Neural cell (in vitro differentiated cells): ENCODE measurements at regions not wholly inside any gene's neighbourhood (a gene's known extent, or its start where the extent isn't known, plus 50 kb on each side); places are given as distances from the start of the nearest gene placed in this dataset.

ENCODE experiments used
- H2AFZ ChIP-seq: fragments of 200-600, 300-800 bp; sonication (generic), shearing (Covaris generic); 2 replicates; pipeline ENCODE4 v1.6.0; 2014; ENCODE audit warnings: low read depth, mild to moderate bottlenecking, antibody characterized with exemption, low read length, moderate library complexity
- H3F3A ChIP-seq: fragments of 200-600 bp; shearing (Covaris generic); 2 replicates; pipeline ENCODE4 v1.6.1; 2016; ENCODE audit warnings: mild to moderate bottlenecking, moderate library complexity, mixed read lengths, antibody characterized with exemption, low read length; ENCODE audit not compliant: insufficient read depth, poor library complexity, severe bottlenecking
- H3K27ac ChIP-seq: fragments of 200-600, 300-800 bp; sonication (generic), shearing (Covaris generic); 2 replicates; pipeline ENCODE4 v1.5.1; 2014; ENCODE audit warnings: mild to moderate bottlenecking, low read length, moderate library complexity
- H3K27me3 ChIP-seq: fragments of 300-800, 200-600 bp; sonication (generic), shearing (Covaris generic); 2 replicates; pipeline ENCODE4 v1.6.0; 2014; ENCODE audit warnings: mild to moderate bottlenecking, low read depth, low read length, moderate library complexity; ENCODE audit not compliant: insufficient read depth
- H3K36me3 ChIP-seq: fragments of 300-800, 200-600 bp; sonication (generic), shearing (Covaris generic); 2 replicates; pipeline ENCODE4 v1.5.1; 2014; ENCODE audit warnings: mild to moderate bottlenecking, antibody characterized with exemption, low read length, moderate library complexity; ENCODE audit not compliant: insufficient read depth
- H3K4me2 ChIP-seq: fragments of 300-800, 200-600 bp; sonication (generic), shearing (Covaris generic); 2 replicates; pipeline ENCODE4 v1.6.0; 2014; ENCODE audit warnings: mild to moderate bottlenecking, low read length
- H3K4me3 ChIP-seq: fragments of 300-800, 200-600 bp; sonication (generic), shearing (Covaris generic); 2 replicates; pipeline ENCODE4 v1.5.1; 2014; ENCODE audit warnings: mild to moderate bottlenecking, low read length, moderate library complexity
- H3K79me2 ChIP-seq: fragments of 200-600 bp; shearing (Covaris generic); replicated peaks from 2 replicates; pipeline ENCODE4 v1.6.0; 2014; ENCODE audit warnings: mild to moderate bottlenecking, low read length, moderate library complexity; ENCODE audit not compliant: insufficient read depth
- H3K9ac ChIP-seq: fragments of 300-800, 200-600 bp; sonication (generic), shearing (Covaris generic); 2 replicates; pipeline ENCODE4 v1.6.1; 2016; ENCODE audit warnings: mild to moderate bottlenecking, low read length, mixed read lengths
- H3K9me2 ChIP-seq: fragments of 200-600 bp; shearing (Covaris generic); 2 replicates; pipeline ENCODE4 v1.6.1; 2016; ENCODE audit warnings: mild to moderate bottlenecking, low read length, mixed read lengths; ENCODE audit not compliant: insufficient read depth
- H3K9me3 ChIP-seq: fragments of 200-600, 300-800 bp; sonication (generic), shearing (Covaris generic); 2 replicates; pipeline ENCODE4 v1.6.1; 2016; ENCODE audit warnings: mild to moderate bottlenecking, mixed run types, low read length, moderate library complexity, mixed read lengths
- H4K20me1 ChIP-seq: fragments of 200-600 bp; shearing (Covaris generic); 2 replicates; pipeline ENCODE4 v1.6.1; 2016; ENCODE audit warnings: mild to moderate bottlenecking, mixed run types; ENCODE audit not compliant: insufficient read depth
- EP300 ChIP-seq: fragments of 450-650 bp; conservative IDR thresholded peaks from 2 replicates; pipeline ENCODE4 v1.6.1; 2014; ENCODE audit warnings: antibody characterized with exemption, mild to moderate bottlenecking, moderate library complexity; ENCODE audit not compliant: poor library complexity, severe bottlenecking
- EZH2 ChIP-seq: fragments of 200-600, 300-800 bp; shearing (Covaris generic), sonication (generic); IDR thresholded peaks from 2 replicates; pipeline ENCODE4 v1.6.1; 2014; ENCODE audit warnings: antibody characterized with exemption, low read length, borderline replicate concordance, mild to moderate bottlenecking; ENCODE audit not compliant: insufficient read depth, poor library complexity, severe bottlenecking
- MXI1 ChIP-seq: fragments of 450-650 bp; conservative IDR thresholded peaks from 2 replicates; pipeline ENCODE4 v1.6.1; 2014; ENCODE audit warnings: antibody characterized with exemption, mild to moderate bottlenecking; ENCODE audit not compliant: poor library complexity, severe bottlenecking
- POLR2AphosphoS5 ChIP-seq: IDR thresholded peaks from 2 replicates; pipeline ENCODE4 v1.6.1; 2012
- RAD21 ChIP-seq: fragments of 450-650 bp; conservative IDR thresholded peaks from 2 replicates; pipeline ENCODE4 v1.6.1; 2014; ENCODE audit warnings: antibody characterized with exemption, mild to moderate bottlenecking, moderate library complexity
- SMC3 ChIP-seq: fragments of 450-650 bp; conservative IDR thresholded peaks from 2 replicates; pipeline ENCODE4 v1.6.1; 2014; ENCODE audit warnings: antibody characterized with exemption, mild to moderate bottlenecking, moderate library complexity; ENCODE audit not compliant: poor library complexity
- TAF1 ChIP-seq: IDR thresholded peaks from 2 replicates; pipeline ENCODE4 v1.6.1; 2012; ENCODE audit warnings: low read depth
- TF ChIP-seq, protein P1 (sequence below): fragments of 450-650 bp; IDR thresholded peaks from 2 replicates; pipeline ENCODE4 v1.5.1; 2014; ENCODE audit warnings: antibody characterized with exemption, mild to moderate bottlenecking, moderate library complexity; ENCODE audit not compliant: poor library complexity, severe bottlenecking
- TF ChIP-seq, protein P2 (sequence below): IDR thresholded peaks from 2 replicates; pipeline ENCODE4 v1.6.1; 2012; ENCODE audit warnings: borderline replicate concordance

DNA sequence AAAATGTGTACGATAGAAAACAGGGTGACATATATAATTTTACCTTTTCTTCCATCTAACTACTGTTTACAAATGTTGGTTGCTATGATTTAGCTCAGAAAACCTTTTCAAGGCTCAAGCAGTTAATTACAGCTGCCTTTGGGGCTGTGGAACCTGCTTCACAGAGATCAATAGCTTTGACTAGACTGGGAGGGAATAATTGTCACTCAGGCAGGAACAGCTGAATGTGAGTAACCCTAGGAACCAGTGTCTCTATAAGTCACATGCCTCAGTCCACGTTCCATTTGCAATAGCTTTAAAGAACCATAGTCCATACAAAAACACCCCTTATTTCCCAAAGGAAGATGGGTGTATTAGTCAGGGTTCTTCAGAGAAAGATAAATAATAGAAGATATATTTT is 306.8 kb upstream of the ERCC4 start:
- H3K9me3 ChIP-seq, result no peaks in the 10 kb centered on the region
- H3K27ac ChIP-seq, result no peak overlapping the region
- TF ChIP-seq TAF1 (no peak), SMC3 (no peak), EP300 (no peak), RAD21 (no peak), MXI1 (no peak), POLR2AphosphoS5 (no peak), EZH2 (no peak)
- TF ChIP-seq, protein P1, sequence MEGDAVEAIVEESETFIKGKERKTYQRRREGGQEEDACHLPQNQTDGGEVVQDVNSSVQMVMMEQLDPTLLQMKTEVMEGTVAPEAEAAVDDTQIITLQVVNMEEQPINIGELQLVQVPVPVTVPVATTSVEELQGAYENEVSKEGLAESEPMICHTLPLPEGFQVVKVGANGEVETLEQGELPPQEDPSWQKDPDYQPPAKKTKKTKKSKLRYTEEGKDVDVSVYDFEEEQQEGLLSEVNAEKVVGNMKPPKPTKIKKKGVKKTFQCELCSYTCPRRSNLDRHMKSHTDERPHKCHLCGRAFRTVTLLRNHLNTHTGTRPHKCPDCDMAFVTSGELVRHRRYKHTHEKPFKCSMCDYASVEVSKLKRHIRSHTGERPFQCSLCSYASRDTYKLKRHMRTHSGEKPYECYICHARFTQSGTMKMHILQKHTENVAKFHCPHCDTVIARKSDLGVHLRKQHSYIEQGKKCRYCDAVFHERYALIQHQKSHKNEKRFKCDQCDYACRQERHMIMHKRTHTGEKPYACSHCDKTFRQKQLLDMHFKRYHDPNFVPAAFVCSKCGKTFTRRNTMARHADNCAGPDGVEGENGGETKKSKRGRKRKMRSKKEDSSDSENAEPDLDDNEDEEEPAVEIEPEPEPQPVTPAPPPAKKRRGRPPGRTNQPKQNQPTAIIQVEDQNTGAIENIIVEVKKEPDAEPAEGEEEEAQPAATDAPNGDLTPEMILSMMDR, result no peak
- TF ChIP-seq, protein P2, sequence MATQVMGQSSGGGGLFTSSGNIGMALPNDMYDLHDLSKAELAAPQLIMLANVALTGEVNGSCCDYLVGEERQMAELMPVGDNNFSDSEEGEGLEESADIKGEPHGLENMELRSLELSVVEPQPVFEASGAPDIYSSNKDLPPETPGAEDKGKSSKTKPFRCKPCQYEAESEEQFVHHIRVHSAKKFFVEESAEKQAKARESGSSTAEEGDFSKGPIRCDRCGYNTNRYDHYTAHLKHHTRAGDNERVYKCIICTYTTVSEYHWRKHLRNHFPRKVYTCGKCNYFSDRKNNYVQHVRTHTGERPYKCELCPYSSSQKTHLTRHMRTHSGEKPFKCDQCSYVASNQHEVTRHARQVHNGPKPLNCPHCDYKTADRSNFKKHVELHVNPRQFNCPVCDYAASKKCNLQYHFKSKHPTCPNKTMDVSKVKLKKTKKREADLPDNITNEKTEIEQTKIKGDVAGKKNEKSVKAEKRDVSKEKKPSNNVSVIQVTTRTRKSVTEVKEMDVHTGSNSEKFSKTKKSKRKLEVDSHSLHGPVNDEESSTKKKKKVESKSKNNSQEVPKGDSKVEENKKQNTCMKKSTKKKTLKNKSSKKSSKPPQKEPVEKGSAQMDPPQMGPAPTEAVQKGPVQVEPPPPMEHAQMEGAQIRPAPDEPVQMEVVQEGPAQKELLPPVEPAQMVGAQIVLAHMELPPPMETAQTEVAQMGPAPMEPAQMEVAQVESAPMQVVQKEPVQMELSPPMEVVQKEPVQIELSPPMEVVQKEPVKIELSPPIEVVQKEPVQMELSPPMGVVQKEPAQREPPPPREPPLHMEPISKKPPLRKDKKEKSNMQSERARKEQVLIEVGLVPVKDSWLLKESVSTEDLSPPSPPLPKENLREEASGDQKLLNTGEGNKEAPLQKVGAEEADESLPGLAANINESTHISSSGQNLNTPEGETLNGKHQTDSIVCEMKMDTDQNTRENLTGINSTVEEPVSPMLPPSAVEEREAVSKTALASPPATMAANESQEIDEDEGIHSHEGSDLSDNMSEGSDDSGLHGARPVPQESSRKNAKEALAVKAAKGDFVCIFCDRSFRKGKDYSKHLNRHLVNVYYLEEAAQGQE, result no peak
- no peak overlapping the region for H3K4me2 ChIP-seq
- H2AFZ ChIP-seq, result no peak overlapping the region
- H4K20me1 ChIP-seq, result no peaks in the 10 kb centered on the region
- no peak overlapping the region for H3K4me3 ChIP-seq
- no peak overlapping the region for H3K9ac ChIP-seq
- H3K9me2 ChIP-seq, result no peaks in the 10 kb centered on the region
- H3F3A ChIP-seq, result no peaks in the 10 kb centered on the region
- no peaks in the 10 kb centered on the region for H3K36me3 ChIP-seq
- H3K27me3 ChIP-seq, result no peaks in the 10 kb centered on the region
- H3K79me2 ChIP-seq, result no peaks in the 10 kb centered on the region

DNA sequence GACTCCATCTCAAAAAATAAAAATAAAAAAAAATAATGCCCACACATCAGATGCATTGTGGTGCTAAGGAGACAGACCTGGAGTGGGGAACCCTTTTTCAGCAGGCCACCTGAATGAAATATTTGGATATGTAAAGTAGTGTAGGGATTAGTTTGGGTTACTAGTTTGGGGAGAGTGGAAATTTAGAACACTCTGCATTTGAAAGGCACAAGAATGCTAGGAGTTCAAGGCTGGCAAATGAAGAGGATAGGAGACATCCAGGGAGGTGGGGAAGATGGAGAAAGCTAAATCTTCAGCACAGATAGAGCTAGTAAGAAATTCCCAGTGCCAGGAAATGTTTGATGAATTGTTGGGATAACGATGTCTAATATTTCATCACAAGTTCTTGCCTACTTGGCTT is 298.3 kb upstream of the ERCC4 start:
- H3K27me3 ChIP-seq, result no peaks in the 10 kb centered on the region
- H3K4me3 ChIP-seq, result no peak overlapping the region
- H3K9ac ChIP-seq, result no peak overlapping the region
- no peaks in the 10 kb centered on the region for H3K9me3 ChIP-seq
- no peak overlapping the region for H3K27ac ChIP-seq
- H3K36me3 ChIP-seq, result no peaks in the 10 kb centered on the region
- no peak overlapping the region for H2AFZ ChIP-seq
- H3K9me2 ChIP-seq, result no peaks in the 10 kb centered on the region
- no peaks in the 10 kb centered on the region for H3F3A ChIP-seq
- TF ChIP-seq, protein P2, result no peak
- TF ChIP-seq TAF1 (no peak), EP300 (no peak), POLR2AphosphoS5 (no peak), SMC3 (no peak), EZH2 (no peak), RAD21 (no peak), MXI1 (no peak)
- TF ChIP-seq, protein P1, result no peak
- no peak overlapping the region for H3K4me2 ChIP-seq
- no peaks in the 10 kb centered on the region for H3K79me2 ChIP-seq
- no peaks in the 10 kb centered on the region for H4K20me1 ChIP-seq
